ENCODE measurements at regions not wholly inside any gene's neighbourhood (a gene's known extent, or its start where the extent isn't known, plus 50 kb on each side); places are given as distances from the start of the nearest gene placed in this dataset.

- Histone ChIP-seq H4K20me1 (ENCODE audit: insufficient read depth) (no peaks in the 10 kb centered on the region), H3K4me2 (no peak overlapping the region), H3K4me1 (ENCODE audit: low read depth, poor library complexity, severe bottlenecking) (no peaks in the 10 kb centered on the region), H3K79me2 (ENCODE audit: insufficient read depth, low read depth) (no peaks in the 10 kb centered on the region), H3K9ac (no peak overlapping the region), H3K27ac (no peak overlapping the region), H3K36me3 (ENCODE audit: insufficient read depth) (no peaks in the 10 kb centered on the region), H2AFZ (ENCODE audit: low read depth) (no peak overlapping the region), H3K4me3 (IDR thresholded peaks at IDR 0.05; ENCODE audit: insufficient read depth, low read depth, low read length) (no peak overlapping the region), H3K27me3 (ENCODE audit: insufficient read depth, low read depth) (no peaks in the 10 kb centered on the region)
- TF ChIP-seq CTCF (conservative IDR thresholded peaks at IDR 0.05; ENCODE audit: low read depth, low read length) = no peak
These were observed 105.6 kb downstream of the ATPSCKMT start for GRCh38 chr5:10144040-10144439.

- H3K4me2 ChIP-seq = no peak overlapping the region
- no peaks in the 10 kb centered on the region for H3K4me1 ChIP-seq (ENCODE audit: low read depth, poor library complexity, severe bottlenecking)
- no peak for TF ChIP-seq CTCF (conservative IDR thresholded peaks at IDR 0.05; ENCODE audit: low read depth, low read length)
- no peaks in the 10 kb centered on the region for H4K20me1 ChIP-seq (ENCODE audit: insufficient read depth)
- no peaks in the 10 kb centered on the region for H3K36me3 ChIP-seq (ENCODE audit: insufficient read depth)
- no peak overlapping the region for H3K9ac ChIP-seq
- no peak overlapping the region for H3K4me3 ChIP-seq (IDR thresholded peaks at IDR 0.05; ENCODE audit: insufficient read depth, low read depth, low read length)
- H3K79me2 ChIP-seq (ENCODE audit: insufficient read depth, low read depth) = no peaks in the 10 kb centered on the region
- H2AFZ ChIP-seq (ENCODE audit: low read depth) = no peak overlapping the region
- no peak overlapping the region for H3K27ac ChIP-seq
- no peaks in the 10 kb centered on the region for H3K27me3 ChIP-seq (ENCODE audit: insufficient read depth, low read depth)
These were observed 109.3 kb downstream of the ATPSCKMT start for GRCh38 chr5:10140195-10140973.

- TF ChIP-seq CTCF (conservative IDR thresholded peaks at IDR 0.05; ENCODE audit: low read depth, low read length) = no peak
- no peaks in the 10 kb centered on the region for H4K20me1 ChIP-seq (ENCODE audit: insufficient read depth)
- H3K9ac ChIP-seq = no peak overlapping the region
- no peaks in the 10 kb centered on the region for H3K36me3 ChIP-seq (ENCODE audit: insufficient read depth)
- no peak overlapping the region for H3K4me3 ChIP-seq (IDR thresholded peaks at IDR 0.05; ENCODE audit: insufficient read depth, low read depth, low read length)
- no peak overlapping the region for H3K27ac ChIP-seq
- no peaks in the 10 kb centered on the region for H3K4me1 ChIP-seq (ENCODE audit: low read depth, poor library complexity, severe bottlenecking)
- no peak overlapping the region for H3K4me2 ChIP-seq
- H3K27me3 ChIP-seq (ENCODE audit: insufficient read depth, low read depth) = no peaks in the 10 kb centered on the region
- no peaks in the 10 kb centered on the region for H3K79me2 ChIP-seq (ENCODE audit: insufficient read depth, low read depth)
- H2AFZ ChIP-seq (ENCODE audit: low read depth) = no peak overlapping the region
These were observed 111.2 kb downstream of the ATPSCKMT start for GRCh38 chr5:10138395-10139057.

- Histone ChIP-seq H3K27ac (no peak overlapping the region), H3K4me3 (IDR thresholded peaks at IDR 0.05; ENCODE audit: insufficient read depth, low read depth, low read length) (no peak overlapping the region), H3K4me2 (no peak overlapping the region), H3K36me3 (ENCODE audit: insufficient read depth) (no peaks in the 10 kb centered on the region), H3K79me2 (ENCODE audit: insufficient read depth, low read depth) (no peaks in the 10 kb centered on the region), H3K9ac (no peak overlapping the region), H2AFZ (ENCODE audit: low read depth) (no peak overlapping the region), H3K4me1 (ENCODE audit: low read depth, poor library complexity, severe bottlenecking) (no peaks in the 10 kb centered on the region), H3K27me3 (ENCODE audit: insufficient read depth, low read depth) (no peaks in the 10 kb centered on the region), H4K20me1 (ENCODE audit: insufficient read depth) (no peaks in the 10 kb centered on the region)
- TF ChIP-seq CTCF (conservative IDR thresholded peaks at IDR 0.05; ENCODE audit: low read depth, low read length) = no peak
These were observed 115.9 kb downstream of the ATPSCKMT start for GRCh38 chr5:10133830-10134229.
